A673 (cell line): ENCODE measurements at regions not wholly inside any gene's neighbourhood (a gene's known extent, or its start where the extent isn't known, plus 50 kb on each side); places are given as distances from the start of the nearest gene placed in this dataset.

ENCODE experiments used
- BruUV-seq: library from RNA; stranded (reverse); fragments of 400-500 nt; replicated peaks from 2 replicates; lab custom pipeline; 2021; lab: Mats Ljungman, UMichigan
- CTCF ChIA-PET: fragments of 300-600 bp; sonication (Branson Sonifier 250); formaldehyde crosslinking; loops from one replicate; lab custom pipeline; 2022; ENCODE audit warnings: antibody characterized with exemption; lab: Charles Lee
- POLR2A ChIA-PET: fragments of 300-600 bp; sonication (Branson Sonifier 250); formaldehyde crosslinking; loops from one replicate; lab custom pipeline; 2022; ENCODE audit warnings: antibody characterized with exemption; ENCODE audit not compliant: low non-redundant PET; lab: Charles Lee
- DNase-seq: peaks from one replicate; pipeline ENCODE4 v3.0.0-alpha.2; 2015; ENCODE audit warnings: low spot score
- H3K27ac ChIP-seq: fragments of 200-600 bp; sonication (generic); 2 replicates; pipeline ENCODE4 v1.5.1; 2016; ENCODE audit warnings: mixed run types, low read depth, mild to moderate bottlenecking, mixed read lengths, antibody characterized with exemption, low read length; ENCODE audit not compliant: poor library complexity, severe bottlenecking
- H3K27me3 ChIP-seq: fragments of 200-600 bp; sonication (generic); replicated peaks from 2 replicates; pipeline ENCODE4 v1.6.1; 2017; ENCODE audit warnings: mixed run types, low read depth, mild to moderate bottlenecking, mixed read lengths, antibody characterized with exemption, low read length; ENCODE audit not compliant: insufficient read depth, poor library complexity
- H3K36me3 ChIP-seq: fragments of 200-600 bp; sonication (generic); 2 replicates; pipeline ENCODE4 v1.6.1; 2016; ENCODE audit warnings: mixed run types, mild to moderate bottlenecking, mixed read lengths, antibody characterized with exemption, low read length; ENCODE audit not compliant: insufficient read depth, poor library complexity, severe bottlenecking
- H3K4me1 ChIP-seq: fragments of 200-600 bp; sonication (generic); 2 replicates; pipeline ENCODE4 v1.6.1; 2017; ENCODE audit warnings: mixed run types, mild to moderate bottlenecking, mixed read lengths, antibody characterized with exemption, low read length; ENCODE audit not compliant: insufficient read depth, poor library complexity, severe bottlenecking
- H3K4me3 ChIP-seq: fragments of 200-600 bp; sonication (generic); 2 replicates; pipeline ENCODE4 v1.5.1; 2016; ENCODE audit warnings: low read depth, mixed run types, mild to moderate bottlenecking, mixed read lengths, low read length; ENCODE audit not compliant: poor library complexity, severe bottlenecking
- H3K9me3 ChIP-seq: fragments of 200-600 bp; sonication (generic); 2 replicates; pipeline ENCODE4 v1.6.1; 2016; ENCODE audit warnings: mixed run types, low read depth, mild to moderate bottlenecking, mixed read lengths, antibody characterized with exemption, low read length; ENCODE audit not compliant: poor library complexity, severe bottlenecking
- CTCF ChIP-seq: fragments of 300-800, 200-600 bp; sonication (generic); conservative IDR thresholded peaks from 2 replicates; pipeline ENCODE4 v1.5.1; 2017; ENCODE audit warnings: low read depth, mild to moderate bottlenecking, antibody characterized with exemption, low read length, moderate library complexity, mixed read lengths
- EZH2 ChIP-seq: fragments of 200-600 bp; sonication (generic); IDR thresholded peaks from 2 replicates; pipeline ENCODE4 v1.6.1; 2017; ENCODE audit warnings: borderline replicate concordance, low read depth, mild to moderate bottlenecking, mixed read lengths, antibody characterized with exemption, low read length; ENCODE audit not compliant: poor library complexity, severe bottlenecking
- intact Hi-C: fragments of 100-400 bp; cut with micrococcal nuclease; formaldehyde crosslinking; loops from one replicate; pipeline ENCODE4 v1.10.0; 2022; ENCODE audit not compliant: unreplicated experiment

DNA sequence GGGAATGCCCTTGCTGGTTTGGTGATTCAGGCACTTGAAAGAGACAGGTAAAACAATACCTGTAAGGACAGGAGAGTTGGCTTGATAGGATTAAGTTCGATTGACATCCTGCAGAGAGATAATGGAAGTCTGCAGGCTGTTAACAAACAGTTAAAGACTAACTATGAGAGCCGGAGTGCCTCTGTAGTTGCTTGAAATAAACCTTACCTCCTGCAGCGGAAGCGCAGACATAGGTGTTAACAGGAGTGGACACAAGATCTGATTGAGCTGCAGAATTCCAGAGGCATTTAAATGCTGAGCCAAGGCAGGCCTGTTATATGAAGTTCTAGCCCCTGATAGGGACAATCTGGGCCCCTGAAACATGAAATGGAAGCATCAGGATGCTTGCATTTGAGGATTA lies 416.7 kb upstream of the MAOA start:
- Histone ChIP-seq H3K36me3 (no peaks in the 10 kb centered on the region), H3K9me3 (no peaks in the 10 kb centered on the region), H3K4me3 (no peak overlapping the region), H3K27ac (no peak overlapping the region), H3K27me3 (no peaks in the 10 kb centered on the region), H3K4me1 (no peaks in the 10 kb centered on the region)
- DNase-seq = no peak
- TF ChIP-seq EZH2 (no peak), CTCF (no peak)
- ChIA-PET CTCF (no interaction called here), POLR2A (no interaction called here)
- intact Hi-C loops = no loop called here
- no TSS peak for BruUV-seq

- TF ChIP-seq CTCF = no peak
- no peak for TF ChIP-seq EZH2
- no peaks in the 10 kb centered on the region for H3K27me3 ChIP-seq
- ChIA-PET CTCF (no interaction called here), POLR2A (no interaction called here)
- no peak for DNase-seq
- no peak overlapping the region for H3K27ac ChIP-seq
- no peak overlapping the region for H3K4me3 ChIP-seq
- H3K9me3 ChIP-seq = no peaks in the 10 kb centered on the region
- intact Hi-C loops = no loop called here
- no peaks in the 10 kb centered on the region for H3K4me1 ChIP-seq
- no peaks in the 10 kb centered on the region for H3K36me3 ChIP-seq
- no TSS peak for BruUV-seq
Observed at GRCh38 chrX:43255596-43255995, 400.5 kb upstream of the MAOA start.

GRCh38 chrX:43266487-43266886 lies 389.6 kb upstream of the MAOA start:
- H3K27me3 ChIP-seq = no peaks in the 10 kb centered on the region
- H3K4me1 ChIP-seq = no peaks in the 10 kb centered on the region
- TF ChIP-seq CTCF (no peak), EZH2 (no peak)
- no peak overlapping the region for H3K4me3 ChIP-seq
- POLR2A ChIA-PET = no interaction called here
- no peak overlapping the region for H3K27ac ChIP-seq
- DNase-seq = no peak
- no peaks in the 10 kb centered on the region for H3K36me3 ChIP-seq
- intact Hi-C loops = no loop called here
- no TSS peak for BruUV-seq
- H3K9me3 ChIP-seq = no peaks in the 10 kb centered on the region
- CTCF ChIA-PET = no interaction called here
